ENCODE measurements at regions not wholly inside any gene's neighbourhood (a gene's known extent, or its start where the extent isn't known, plus 50 kb on each side); places are given as distances from the start of the nearest gene placed in this dataset.

GRCh38 chr20:39289831-39290230 lies 327.7 kb downstream of the DHX35 start:
- no peaks in the 10 kb centered on the region for H3K9me3 ChIP-seq (ENCODE audit: control insufficient read depth, insufficient read depth, low read depth, low read length)
- H3K27ac ChIP-seq (ENCODE audit: extremely low read depth, low read depth, low read length): no peak overlapping the region
- TF ChIP-seq ZNF292 (tag by site-specific recombination; IDR thresholded peaks at IDR 0.05; ENCODE audit: borderline replicate concordance, low read depth): no peak
- TF ChIP-seq KLF16 (tag by site-specific recombination; IDR thresholded peaks at IDR 0.05): no peak
- no peak for TF ChIP-seq ZNF324 (tag by site-specific recombination; IDR thresholded peaks at IDR 0.05)
- no peak for TF ChIP-seq ZNF114 (tag by site-specific recombination; IDR thresholded peaks at IDR 0.05)
- TF ChIP-seq, protein P1, sequence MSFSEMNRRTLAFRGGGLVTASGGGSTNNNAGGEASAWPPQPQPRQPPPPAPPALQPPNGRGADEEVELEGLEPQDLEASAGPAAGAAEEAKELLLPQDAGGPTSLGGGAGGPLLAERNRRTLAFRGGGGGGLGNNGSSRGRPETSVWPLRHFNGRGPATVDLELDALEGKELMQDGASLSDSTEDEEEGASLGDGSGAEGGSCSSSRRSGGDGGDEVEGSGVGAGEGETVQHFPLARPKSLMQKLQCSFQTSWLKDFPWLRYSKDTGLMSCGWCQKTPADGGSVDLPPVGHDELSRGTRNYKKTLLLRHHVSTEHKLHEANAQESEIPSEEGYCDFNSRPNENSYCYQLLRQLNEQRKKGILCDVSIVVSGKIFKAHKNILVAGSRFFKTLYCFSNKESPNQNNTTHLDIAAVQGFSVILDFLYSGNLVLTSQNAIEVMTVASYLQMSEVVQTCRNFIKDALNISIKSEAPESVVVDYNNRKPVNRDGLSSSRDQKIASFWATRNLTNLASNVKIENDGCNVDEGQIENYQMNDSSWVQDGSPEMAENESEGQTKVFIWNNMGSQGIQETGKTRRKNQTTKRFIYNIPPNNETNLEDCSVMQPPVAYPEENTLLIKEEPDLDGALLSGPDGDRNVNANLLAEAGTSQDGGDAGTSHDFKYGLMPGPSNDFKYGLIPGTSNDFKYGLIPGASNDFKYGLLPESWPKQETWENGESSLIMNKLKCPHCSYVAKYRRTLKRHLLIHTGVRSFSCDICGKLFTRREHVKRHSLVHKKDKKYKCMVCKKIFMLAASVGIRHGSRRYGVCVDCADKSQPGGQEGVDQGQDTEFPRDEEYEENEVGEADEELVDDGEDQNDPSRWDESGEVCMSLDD (tag by site-specific recombination; IDR thresholded peaks at IDR 0.05): no peak
- no peak for TF ChIP-seq ZNF280D (tag by site-specific recombination; IDR thresholded peaks at IDR 0.05)
- TF ChIP-seq, protein P2, sequence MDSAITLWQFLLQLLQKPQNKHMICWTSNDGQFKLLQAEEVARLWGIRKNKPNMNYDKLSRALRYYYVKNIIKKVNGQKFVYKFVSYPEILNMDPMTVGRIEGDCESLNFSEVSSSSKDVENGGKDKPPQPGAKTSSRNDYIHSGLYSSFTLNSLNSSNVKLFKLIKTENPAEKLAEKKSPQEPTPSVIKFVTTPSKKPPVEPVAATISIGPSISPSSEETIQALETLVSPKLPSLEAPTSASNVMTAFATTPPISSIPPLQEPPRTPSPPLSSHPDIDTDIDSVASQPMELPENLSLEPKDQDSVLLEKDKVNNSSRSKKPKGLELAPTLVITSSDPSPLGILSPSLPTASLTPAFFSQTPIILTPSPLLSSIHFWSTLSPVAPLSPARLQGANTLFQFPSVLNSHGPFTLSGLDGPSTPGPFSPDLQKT (IDR thresholded peaks at IDR 0.05; ENCODE audit: borderline replicate concordance, low read depth, low read length): no peak
- no peak for TF ChIP-seq YY2 (tag by site-specific recombination; IDR thresholded peaks at IDR 0.05)
- TF ChIP-seq, protein P3, sequence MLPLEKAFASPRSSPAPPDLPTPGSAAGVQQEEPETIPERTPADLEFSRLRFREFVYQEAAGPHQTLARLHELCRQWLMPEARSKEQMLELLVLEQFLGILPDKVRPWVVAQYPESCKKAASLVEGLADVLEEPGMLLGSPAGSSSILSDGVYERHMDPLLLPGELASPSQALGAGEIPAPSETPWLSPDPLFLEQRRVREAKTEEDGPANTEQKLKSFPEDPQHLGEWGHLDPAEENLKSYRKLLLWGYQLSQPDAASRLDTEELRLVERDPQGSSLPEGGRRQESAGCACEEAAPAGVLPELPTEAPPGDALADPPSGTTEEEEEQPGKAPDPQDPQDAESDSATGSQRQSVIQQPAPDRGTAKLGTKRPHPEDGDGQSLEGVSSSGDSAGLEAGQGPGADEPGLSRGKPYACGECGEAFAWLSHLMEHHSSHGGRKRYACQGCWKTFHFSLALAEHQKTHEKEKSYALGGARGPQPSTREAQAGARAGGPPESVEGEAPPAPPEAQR (tag by site-specific recombination; IDR thresholded peaks at IDR 0.05): no peak
- TF ChIP-seq MEIS1 (CRISPR knock-in tag; IDR thresholded peaks at IDR 0.05; ENCODE audit: borderline replicate concordance): no peak
- TF ChIP-seq, protein P4, sequence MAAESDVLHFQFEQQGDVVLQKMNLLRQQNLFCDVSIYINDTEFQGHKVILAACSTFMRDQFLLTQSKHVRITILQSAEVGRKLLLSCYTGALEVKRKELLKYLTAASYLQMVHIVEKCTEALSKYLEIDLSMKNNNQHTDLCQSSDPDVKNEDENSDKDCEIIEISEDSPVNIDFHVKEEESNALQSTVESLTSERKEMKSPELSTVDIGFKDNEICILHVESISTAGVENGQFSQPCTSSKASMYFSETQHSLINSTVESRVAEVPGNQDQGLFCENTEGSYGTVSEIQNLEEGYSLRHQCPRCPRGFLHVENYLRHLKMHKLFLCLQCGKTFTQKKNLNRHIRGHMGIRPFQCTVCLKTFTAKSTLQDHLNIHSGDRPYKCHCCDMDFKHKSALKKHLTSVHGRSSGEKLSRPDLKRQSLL (tag by site-specific recombination; IDR thresholded peaks at IDR 0.05): no peak
- TF ChIP-seq REST (tag by site-specific recombination; IDR thresholded peaks at IDR 0.05): no peak
- TF ChIP-seq ZNF626 (tag by site-specific recombination; IDR thresholded peaks at IDR 0.05): no peak
- TF ChIP-seq ZNF529 (tag by site-specific recombination; IDR thresholded peaks at IDR 0.05; ENCODE audit: insufficient replicate concordance): no peak
- no peak for TF ChIP-seq ZNF654 (tag by site-specific recombination; IDR thresholded peaks at IDR 0.05; ENCODE audit: low read depth)
- ChIA-PET CTCF (interaction anchor here (0.6 to 0.8 kb wide), 4 partner anchors 11 to 258 kb away, joined by 3 to 4 read pairs (median 3); no protein-coding TSS in a partner anchor), POLR2A (no interaction called here)
- no peaks in the 10 kb centered on the region for H3K4me1 ChIP-seq (ENCODE audit: control insufficient read depth, insufficient read depth, low read length)
- H3K4me3 ChIP-seq (ENCODE audit: low read depth, low read length): no peak overlapping the region
- H3K36me3 ChIP-seq (ENCODE audit: control insufficient read depth in 2 of 2, insufficient read depth in 1 of 2, low read length in 2 of 2): no peaks in the 10 kb centered on the region

All from HEK293 (cell line).